ENCODE measurements at regions not wholly inside any gene's neighbourhood (a gene's known extent, or its start where the extent isn't known, plus 50 kb on each side); places are given as distances from the start of the nearest gene placed in this dataset.
"Not testable (repeated sequence)": the region's sequence is repeated elsewhere in the genome, so short reads cannot be mapped to it uniquely, and the experiment has no call there.

DNA sequence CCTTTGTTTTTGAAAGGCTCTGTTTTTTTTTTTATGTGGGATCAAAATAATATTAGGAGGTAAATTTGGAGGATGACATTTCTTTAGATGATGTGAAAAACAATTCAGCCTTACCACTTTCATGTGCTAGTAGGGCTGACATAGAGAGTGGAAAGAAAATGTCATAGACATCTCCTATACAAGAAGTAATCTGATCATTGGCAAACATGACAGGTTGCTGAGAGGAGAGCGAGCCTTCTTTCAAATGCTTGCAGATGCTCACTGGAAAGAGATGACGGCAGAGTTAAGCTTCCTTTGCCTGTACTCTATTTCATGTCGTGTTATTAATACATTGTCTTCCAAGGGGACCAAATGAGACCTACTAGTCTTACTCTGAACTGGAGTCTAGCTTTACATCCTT lies 160.1 kb upstream of the DAP start:
- DNase-seq: no peak

GRCh38 chr5:10920400-10920799 lies 159.4 kb upstream of the DAP start:
- DNase-seq: no peak

DNA sequence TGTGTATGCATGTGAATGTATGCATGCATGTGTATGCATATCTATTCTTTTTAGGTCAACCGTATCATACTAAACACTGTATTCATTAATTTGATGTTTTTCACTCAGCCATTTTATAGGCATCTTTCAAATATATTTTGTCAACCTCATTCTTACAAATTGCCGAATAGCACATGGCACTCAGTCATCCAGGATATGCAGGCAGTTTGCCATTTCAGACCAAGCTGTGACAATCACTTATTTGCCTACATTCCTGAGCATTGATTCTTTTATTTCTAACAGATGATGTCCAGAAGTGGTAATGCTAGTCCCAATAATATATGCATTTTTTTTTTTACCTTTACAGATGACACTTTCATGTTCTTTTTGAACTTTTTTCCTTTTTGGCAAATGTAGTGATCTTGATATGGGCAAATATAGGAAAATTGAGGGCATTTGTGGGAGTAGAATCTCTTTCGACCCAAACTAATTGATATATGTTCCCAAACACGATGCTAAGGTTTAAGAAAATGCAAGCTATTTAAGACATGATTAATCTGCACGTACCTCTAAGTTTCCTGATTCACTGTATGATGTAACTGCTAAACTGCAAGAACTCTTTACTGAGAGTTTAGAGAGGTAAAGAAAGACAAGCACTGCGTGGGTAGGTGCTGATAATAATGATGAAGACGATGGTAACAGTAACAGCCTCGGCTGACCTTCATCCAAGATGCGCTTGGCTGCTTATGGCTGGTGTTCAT lies 153.9 kb upstream of the DAP start:
- no peak for DNase-seq

- DNase-seq: no peak
Observed at GRCh38 chr5:10913841-10914240, 152.8 kb upstream of the DAP start.

GRCh38 chr5:10913181-10913810 lies 152.3 kb upstream of the DAP start:
- no peak for DNase-seq

GRCh38 chr5:10912435-10912834 lies 151.4 kb upstream of the DAP start:
- DNase-seq: no peak

DNA sequence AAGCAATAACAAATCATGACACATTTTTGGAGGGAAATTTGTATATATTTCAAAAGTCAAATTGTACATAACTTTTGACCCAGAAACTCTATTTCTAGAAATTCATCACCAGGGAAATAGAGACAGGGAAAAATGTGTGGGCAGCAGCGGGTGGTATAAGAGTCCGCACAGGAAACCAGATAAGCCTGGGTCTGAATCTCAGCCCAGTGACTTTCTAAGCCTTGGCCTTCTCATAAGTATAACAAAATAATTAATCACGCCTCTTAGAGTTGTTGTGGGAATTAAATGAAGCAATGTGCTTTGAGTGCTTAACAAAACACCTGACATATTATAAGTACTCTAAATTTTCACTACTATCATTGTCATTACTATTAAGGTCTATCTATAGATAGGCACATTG lies 149.2 kb upstream of the DAP start:
- no peak for DNase-seq

GRCh38 chr5:10904862-10905432 lies 143.9 kb upstream of the DAP start:
- no peak for DNase-seq

GRCh38 chr5:10903786-10904560 lies 142.9 kb upstream of the DAP start:
- DNase-seq: no peak

GRCh38 chr5:10902145-10902544 lies 141.1 kb upstream of the DAP start:
- no peak for DNase-seq

DNA sequence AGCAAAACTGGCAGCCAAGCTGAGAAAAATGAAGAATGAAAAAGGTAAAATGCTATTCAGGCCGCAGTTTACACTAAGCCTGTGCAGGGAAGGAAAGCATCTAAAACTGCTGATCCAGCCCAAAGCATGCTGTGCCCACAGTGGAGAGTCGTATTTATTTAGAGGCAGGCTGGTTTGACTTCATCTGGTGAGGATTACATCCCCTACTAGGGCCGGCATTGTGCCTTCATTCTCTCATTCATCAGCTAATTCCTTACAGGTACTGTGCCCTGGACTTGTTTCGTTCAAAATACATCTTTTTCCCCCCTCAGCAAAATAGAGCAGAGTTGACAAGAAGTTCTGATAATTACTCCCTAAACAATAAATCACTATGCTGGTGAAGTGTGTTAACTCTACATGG lies 137.5 kb upstream of the DAP start:
- no peak for DNase-seq

GRCh38 chr5:10896016-10896415 lies 135.0 kb upstream of the DAP start:
- DNase-seq: no peak

DNA sequence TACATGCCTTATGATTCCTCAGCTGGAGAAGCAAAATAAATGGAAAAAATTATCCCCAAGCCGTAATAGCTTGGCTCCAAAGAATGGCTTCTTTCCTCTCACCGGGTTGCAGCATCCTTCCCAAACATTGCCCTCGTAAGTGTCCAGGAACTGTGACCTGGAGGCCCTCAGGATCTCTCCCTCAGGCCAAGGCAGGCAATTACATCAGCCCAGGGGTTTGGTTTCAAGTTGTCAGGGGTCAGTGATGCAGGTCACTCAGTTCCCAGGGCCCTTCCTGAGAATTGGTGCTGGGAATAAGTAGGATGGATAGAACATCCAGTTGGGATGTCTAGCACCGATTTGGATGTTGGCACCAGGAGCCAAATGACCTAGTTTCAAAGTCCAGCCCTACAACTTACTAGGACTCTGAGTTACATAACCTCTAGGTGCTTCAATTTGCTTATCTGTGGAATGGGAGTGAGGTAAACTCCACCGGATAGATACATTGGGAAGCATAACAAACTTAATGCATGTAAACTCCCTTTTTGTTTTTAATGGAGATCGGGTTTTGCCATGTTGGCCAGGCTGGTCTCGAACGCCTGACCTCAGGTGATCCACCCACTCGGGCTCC lies 133.5 kb upstream of the DAP start:
- DNase-seq: no peak

- no peak for DNase-seq
Observed at GRCh38 chr5:10892911-10893215, 131.8 kb upstream of the DAP start.

- DNase-seq: no peak
Observed at GRCh38 chr5:10892147-10892910, 131.3 kb upstream of the DAP start.

DNA sequence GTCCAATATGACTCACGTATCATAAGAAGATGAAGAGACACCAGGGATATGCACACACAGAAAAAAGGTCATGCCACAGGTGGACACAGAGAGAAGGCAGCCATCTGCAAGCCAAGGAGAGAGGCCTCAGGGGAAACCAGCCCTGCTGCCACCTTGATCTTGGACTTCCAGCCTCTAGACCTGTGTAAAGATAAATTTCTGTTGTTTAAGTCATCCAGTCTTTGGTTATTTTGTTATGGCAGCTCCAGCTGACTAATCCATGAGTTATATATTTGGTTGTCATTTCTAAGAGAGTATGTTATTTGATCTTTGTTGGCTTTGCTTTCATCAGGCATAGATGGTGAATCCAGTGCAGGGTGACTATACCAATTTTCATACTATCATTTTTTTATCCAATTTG lies 130.2 kb upstream of the DAP start:
- no peak for DNase-seq

- no peak for DNase-seq
Observed at GRCh38 chr5:10886497-10886896, 125.5 kb upstream of the DAP start.

DNA sequence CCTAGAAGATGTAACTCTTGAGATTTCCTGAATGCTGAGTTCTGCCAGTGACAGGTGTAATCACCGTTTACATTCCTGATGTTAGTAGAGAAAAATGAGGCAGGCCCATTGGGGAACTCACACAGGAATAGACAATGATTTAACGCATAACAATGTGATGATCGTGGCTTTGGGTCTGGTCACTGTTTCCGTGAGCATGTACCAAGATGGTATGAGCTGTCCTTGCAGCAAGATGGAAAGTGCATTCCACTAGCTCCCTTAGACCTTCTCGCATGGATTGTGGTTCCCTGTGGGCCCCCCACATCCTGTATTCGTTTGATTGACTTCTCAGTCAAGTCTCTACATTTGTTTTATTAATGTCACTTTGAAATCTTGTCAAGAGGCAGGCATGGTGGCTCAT lies 124.0 kb upstream of the DAP start:
- DNase-seq: no peak

DNA sequence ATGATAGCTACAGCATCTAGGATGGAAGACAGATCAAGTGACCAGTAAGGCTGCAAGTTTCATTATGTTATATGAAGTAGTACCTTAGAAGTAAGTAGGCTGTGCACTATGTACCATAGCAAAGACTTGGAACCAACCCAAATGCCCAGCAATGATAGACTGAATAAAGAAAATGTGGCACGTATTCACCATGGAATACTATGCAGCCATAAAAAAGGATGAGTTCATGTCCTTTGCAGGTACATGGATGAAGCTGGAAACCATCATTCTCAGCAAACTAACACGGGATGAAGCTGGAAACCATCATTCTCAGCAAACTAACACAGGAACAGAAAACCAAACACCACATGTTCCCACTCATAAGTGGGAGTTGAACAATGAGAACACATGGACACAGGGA lies 122.9 kb upstream of the DAP start:
- DNase-seq: not testable (repeated sequence)

GRCh38 chr5:10880934-10881333 lies 119.9 kb upstream of the DAP start:
- DNase-seq: no peak

DNA sequence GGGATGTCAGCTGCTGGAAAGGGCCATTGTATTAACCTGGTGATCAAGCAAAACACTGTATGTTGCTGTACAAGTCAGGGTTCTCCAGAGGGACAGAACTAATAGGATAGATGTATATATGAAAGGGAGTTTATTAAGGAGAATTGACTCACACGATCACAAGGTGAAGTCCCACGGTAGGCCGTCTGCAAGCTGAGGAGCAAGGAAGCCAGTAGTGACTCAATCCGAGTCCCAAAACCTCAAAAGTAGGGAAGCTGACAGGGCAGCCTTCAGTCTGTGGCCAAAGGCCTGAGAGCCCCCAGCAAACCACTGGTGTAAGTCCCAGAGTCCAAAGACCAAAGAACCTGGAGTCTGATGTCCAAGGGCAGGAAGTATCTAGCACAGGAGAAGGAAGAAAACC lies 116.0 kb upstream of the DAP start:
- DNase-seq: not testable (repeated sequence)

- no peak for DNase-seq
Observed at GRCh38 chr5:10876006-10876744, 115.1 kb upstream of the DAP start.
